Activated naive CD4-positive, alpha-beta T cell treated with anti-CD3 and anti-CD28 coated beads, Interleukin-2, amount 10 ng/mL, durations not matched to agents 7 days and 5 days (primary cell): ENCODE measurements at regions not wholly inside any gene's neighbourhood (a gene's known extent, or its start where the extent isn't known, plus 50 kb on each side); places are given as distances from the start of the nearest gene placed in this dataset.
"Not testable (repeated sequence)": the region's sequence is repeated elsewhere in the genome, so short reads cannot be mapped to it uniquely, and the experiment has no call there.

Experiments used
- CTCF ChIA-PET: fragments of 350-600 bp; sonication (Branson Sonifier 250); formaldehyde crosslinking; loops from one replicate; lab custom pipeline; 2021; ENCODE audit warnings: antibody characterized with exemption; lab: Charles Lee
- DNase-seq: peaks from one replicate; pipeline ENCODE4 v3.0.0-alpha.2; 2020
- H3K27ac Mint-ChIP-seq: one replicate; pipeline ENCODE4 v1.8.0; 2021; ENCODE audit warnings: mild to moderate bottlenecking, moderate library complexity, mixed read lengths
- H3K27me3 Mint-ChIP-seq: one replicate; pipeline ENCODE4 v1.8.0; 2021; ENCODE audit warnings: mild to moderate bottlenecking, mixed read lengths
- H3K36me3 Mint-ChIP-seq: one replicate; pipeline ENCODE4 v1.8.0; 2021; ENCODE audit warnings: mixed read lengths
- H3K4me1 Mint-ChIP-seq: one replicate; pipeline ENCODE4 v1.8.0; 2021; ENCODE audit warnings: mixed read lengths
- H3K4me3 Mint-ChIP-seq: one replicate; pipeline ENCODE4 v1.8.0; 2021; ENCODE audit warnings: mild to moderate bottlenecking, moderate library complexity, mixed read lengths
- H3K9me3 Mint-ChIP-seq: one replicate; pipeline ENCODE4 v1.8.0; 2021; ENCODE audit warnings: mixed read lengths

DNA sequence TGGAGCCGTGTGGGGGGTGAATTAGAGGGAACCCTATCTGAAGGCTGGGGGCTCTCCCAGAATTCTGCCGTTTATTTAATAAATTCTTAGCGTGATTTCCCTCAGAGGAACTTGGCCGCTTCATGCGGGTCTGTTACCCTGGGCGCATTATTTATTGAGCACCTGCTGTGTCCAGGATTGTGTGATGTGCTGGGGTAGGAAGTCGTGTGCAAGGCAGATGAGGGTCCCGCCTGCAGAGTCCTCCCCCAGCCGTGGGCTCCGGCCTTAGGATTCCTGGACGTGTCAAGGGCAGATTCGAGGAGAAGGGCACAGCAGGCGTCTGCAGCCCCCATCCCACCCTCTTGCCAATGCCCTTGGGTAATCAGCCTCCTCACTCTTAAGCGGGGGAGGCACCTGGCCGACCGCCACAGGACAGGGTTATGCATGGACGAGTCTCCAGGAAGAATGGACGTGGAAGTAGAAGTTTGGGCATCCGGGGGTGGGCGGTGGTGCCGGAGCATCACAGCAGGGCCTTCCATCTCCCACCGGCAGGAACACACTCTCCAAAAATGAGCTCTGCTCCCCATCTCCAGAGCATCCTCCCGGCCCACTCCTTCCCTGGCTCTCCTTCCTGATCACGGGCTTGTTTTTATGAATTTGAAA lies 233.3 kb upstream of the C1orf174 start:
- Mint-ChIP-seq H3K4me3 (no peak overlapping the region), H3K27me3 (peaks cover 7% of the 10 kb centered on the region), H3K9me3 (peaks cover 19% of the 10 kb centered on the region), H3K36me3 (no peaks in the 10 kb centered on the region), H3K27ac (no peak overlapping the region), H3K4me1 (no peaks in the 10 kb centered on the region)
- CTCF ChIA-PET = no interaction called here
- no peak for DNase-seq

DNA sequence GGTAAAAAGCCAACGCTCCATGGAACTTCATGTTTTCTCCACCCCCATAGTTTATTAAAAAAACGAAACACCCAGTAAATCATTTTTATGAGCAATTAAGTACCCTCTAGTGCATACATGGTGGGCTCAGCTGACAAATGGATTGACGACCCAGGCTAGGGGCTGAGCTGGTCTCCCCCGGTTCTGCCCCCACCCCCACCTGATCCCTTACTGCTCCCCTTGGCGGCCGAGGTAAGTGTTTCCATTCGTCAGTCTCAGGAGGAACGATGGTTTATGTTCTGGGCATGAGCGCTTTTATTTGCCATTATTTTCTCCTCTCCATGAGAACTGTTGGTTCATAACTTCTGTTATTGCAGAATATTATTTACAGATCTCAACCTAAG lies 233.9 kb upstream of the C1orf174 start:
- Mint-ChIP-seq H3K9me3 (peaks cover 19% of the 10 kb centered on the region), H3K27me3 (peaks cover 9% of the 10 kb centered on the region), H3K4me3 (no peak overlapping the region), H3K4me1 (no peaks in the 10 kb centered on the region), H3K36me3 (no peaks in the 10 kb centered on the region), H3K27ac (no peak overlapping the region)
- no peak for DNase-seq
- CTCF ChIA-PET = no interaction called here

DNA sequence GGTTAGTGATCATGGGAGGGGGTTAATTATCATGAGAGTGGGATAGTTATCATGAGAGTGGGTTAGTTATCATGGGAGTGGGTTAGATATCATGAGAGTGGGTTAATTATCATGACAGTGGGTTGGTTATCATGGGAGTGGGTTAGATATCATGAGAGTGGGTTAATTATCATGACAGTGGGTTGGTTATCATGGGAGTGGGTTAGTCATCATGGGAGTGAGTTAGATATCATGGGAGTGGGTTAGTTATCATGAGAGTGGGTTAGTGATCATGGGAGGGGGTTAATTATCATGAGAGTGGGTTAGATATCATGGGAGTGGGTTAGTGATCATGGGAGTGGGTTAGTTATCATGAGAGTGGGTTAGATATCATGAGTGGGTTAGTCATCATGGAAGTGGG lies 235.8 kb upstream of the C1orf174 start:
- H3K4me3 Mint-ChIP-seq, DNase-seq, H3K36me3 Mint-ChIP-seq, H3K27ac Mint-ChIP-seq, CTCF ChIA-PET, H3K4me1 Mint-ChIP-seq, H3K27me3 Mint-ChIP-seq: not testable (repeated sequence)
- H3K9me3 Mint-ChIP-seq = peaks cover 19% of the 10 kb centered on the region

DNA sequence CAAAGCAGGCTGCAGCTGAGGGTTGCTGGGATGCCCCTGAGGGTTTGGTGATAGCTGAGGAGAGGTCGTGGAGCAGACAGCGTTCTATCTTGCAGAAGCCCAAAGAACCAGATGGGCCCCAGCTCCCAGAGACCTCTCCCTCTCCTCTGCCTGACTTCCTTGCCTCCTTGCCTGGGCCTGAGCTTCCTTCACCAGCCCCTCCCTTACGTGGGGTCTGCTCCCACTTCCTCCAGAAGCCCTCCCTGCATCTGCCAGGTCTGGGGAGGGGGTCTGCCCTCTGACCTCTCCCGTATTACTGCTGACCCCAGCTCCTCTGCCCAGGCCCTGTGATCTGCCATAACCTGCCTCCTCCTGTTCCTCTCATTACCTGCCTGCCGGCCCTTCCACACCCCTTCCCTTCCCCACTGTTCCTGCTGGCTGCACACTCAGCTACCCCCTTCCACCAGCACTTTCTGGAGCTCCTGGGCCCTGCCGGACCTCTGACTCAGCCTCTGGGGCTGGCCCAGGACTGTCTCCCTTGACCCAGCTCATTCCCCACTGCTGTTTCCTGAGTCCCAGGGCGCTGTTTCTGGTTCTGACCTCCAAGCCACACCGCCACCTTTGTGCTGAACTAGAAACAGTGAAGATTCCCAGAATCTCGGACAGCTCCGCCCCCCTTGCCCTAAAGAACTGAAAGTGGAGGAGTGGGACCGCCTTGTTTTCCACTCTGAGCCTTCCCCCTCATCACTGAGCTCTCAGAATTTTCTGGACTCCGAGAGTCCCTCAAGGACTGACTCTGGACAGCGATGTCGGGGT lies 237.7 kb upstream of the C1orf174 start:
- Mint-ChIP-seq H3K9me3 (peaks cover 19% of the 10 kb centered on the region), H3K4me3 (no peak overlapping the region), H3K27me3 (peaks cover 9% of the 10 kb centered on the region), H3K4me1 (no peaks in the 10 kb centered on the region), H3K27ac (no peak overlapping the region), H3K36me3 (no peaks in the 10 kb centered on the region)
- CTCF ChIA-PET = no interaction called here
- no peak for DNase-seq

DNA sequence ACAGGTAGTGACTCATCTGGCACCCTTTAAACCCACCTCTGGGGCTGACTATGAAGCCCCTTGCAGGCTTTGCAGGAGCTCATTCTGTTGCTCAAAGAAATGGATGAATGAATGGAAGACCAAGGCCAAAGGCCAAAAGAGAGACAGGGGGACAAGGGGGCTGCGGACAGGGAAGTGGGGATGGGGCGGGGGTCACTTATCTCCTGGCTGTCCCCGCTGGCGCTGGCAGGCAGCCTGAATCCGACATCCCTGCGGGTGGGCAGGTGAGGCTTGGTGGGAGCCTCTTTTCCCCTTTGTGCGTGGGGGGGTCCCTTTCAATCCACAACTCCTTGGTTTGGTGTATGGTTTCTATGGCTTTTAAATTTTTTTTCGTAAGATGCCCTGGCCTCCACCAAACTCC lies 239.6 kb upstream of the C1orf174 start:
- Mint-ChIP-seq H3K9me3 (peaks cover 19% of the 10 kb centered on the region), H3K36me3 (no peaks in the 10 kb centered on the region), H3K4me3 (no peak overlapping the region), H3K27ac (no peak overlapping the region), H3K4me1 (no peaks in the 10 kb centered on the region), H3K27me3 (peaks cover 9% of the 10 kb centered on the region)
- CTCF ChIA-PET = no interaction called here
- DNase-seq = no peak

DNA sequence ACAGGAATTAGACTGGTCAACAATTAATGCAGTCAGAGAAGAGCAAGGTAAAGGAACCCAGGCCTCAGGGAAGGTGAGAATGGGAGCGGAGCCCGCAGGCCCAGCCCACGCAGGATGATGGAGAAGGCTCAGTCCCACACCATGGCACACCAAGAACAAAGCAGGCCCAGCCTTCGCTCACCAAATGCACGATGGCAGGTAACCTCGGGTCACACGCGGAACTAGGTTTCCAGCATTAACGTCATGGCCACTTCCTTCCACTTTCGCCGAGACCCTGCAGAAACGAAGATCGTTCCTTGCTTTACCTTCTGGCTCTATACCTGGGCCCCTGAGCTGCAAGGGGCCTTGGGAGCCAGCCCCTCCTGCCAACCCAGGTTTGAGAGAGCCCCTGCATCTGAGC lies 240.2 kb upstream of the C1orf174 start:
- peaks cover 19% of the 10 kb centered on the region for H3K9me3 Mint-ChIP-seq
- H3K4me3 Mint-ChIP-seq = no peak overlapping the region
- CTCF ChIA-PET = no interaction called here
- no peaks in the 10 kb centered on the region for H3K4me1 Mint-ChIP-seq
- no peak overlapping the region for H3K27ac Mint-ChIP-seq
- no peak for DNase-seq
- peaks cover 9% of the 10 kb centered on the region for H3K27me3 Mint-ChIP-seq
- no peaks in the 10 kb centered on the region for H3K36me3 Mint-ChIP-seq

DNA sequence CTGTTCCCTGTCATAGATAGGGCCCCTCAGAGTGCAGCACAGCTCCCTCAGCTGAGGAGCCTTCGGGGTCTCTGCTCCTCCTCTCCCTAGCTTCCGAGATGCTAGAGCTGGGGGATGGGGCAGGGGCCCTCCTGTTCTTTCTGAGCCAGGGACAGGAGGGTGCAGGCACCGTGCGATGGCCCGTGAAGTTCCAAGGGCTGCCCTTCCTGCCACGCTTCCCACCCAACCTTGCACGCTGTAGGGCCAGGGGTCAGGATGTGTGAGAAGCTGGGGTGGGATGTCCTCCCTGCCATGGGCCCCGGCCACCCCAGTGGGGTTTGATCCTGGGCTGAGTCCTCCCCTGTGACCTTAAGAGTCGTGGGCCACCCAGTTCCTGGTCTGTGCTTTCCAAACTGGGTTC lies 240.7 kb upstream of the C1orf174 start:
- CTCF ChIA-PET = no interaction called here
- no peak overlapping the region for H3K4me3 Mint-ChIP-seq
- no peaks in the 10 kb centered on the region for H3K4me1 Mint-ChIP-seq
- peaks cover 14% of the 10 kb centered on the region for H3K9me3 Mint-ChIP-seq
- H3K36me3 Mint-ChIP-seq = no peaks in the 10 kb centered on the region
- DNase-seq = no peak
- no peak overlapping the region for H3K27ac Mint-ChIP-seq
- peaks cover 9% of the 10 kb centered on the region for H3K27me3 Mint-ChIP-seq

DNA sequence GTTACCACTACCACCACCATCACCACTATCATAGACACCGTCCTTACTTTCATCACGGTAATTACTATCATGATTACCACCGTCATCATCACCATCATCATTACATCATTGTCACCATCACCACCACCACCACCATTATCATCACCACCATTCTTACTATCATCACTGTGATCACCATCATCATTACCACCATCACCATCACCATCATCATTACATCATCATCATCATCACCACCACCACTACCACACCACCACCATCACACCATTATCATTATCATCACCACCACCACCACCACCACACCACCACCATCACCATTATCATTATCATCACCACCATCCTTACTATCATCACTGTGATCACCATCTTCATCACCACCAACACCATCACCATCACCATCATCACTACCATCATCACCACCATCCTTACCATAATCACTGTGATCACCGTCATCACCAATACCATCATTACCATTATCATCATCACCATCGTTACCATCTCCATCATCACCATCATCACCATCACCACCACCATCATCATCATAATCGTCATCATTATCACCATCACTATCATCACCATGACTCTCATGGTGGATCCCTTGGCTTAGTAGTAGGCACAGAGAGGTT lies 244.4 kb upstream of the C1orf174 start:
- Mint-ChIP-seq H3K36me3 (no peaks in the 10 kb centered on the region), H3K4me1 (no peaks in the 10 kb centered on the region), H3K27me3 (no peaks in the 10 kb centered on the region), H3K4me3 (no peak overlapping the region), H3K27ac (no peak overlapping the region), H3K9me3 (no peaks in the 10 kb centered on the region)
- no peak for DNase-seq
- CTCF ChIA-PET = no interaction called here

DNA sequence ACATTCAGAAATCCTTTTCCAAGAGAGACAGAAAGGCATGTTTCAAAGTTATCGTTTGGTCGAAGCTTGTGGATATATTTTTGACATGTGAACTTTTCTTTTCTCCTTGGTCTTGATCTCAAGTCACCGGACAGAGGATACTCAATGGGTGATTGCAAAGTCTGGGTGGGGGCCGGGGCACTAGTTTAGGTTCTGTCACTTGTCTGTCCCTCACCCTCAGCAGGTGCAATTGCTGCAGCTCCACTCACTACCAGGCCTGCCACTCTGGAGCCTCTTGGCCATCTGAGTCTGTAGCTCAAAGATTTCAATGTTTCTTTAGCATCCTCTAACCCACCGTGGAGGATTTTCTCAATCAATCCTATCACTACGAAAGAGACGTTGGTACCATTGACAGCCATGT lies 246.0 kb upstream of the C1orf174 start:
- no peaks in the 10 kb centered on the region for H3K4me1 Mint-ChIP-seq

DNA sequence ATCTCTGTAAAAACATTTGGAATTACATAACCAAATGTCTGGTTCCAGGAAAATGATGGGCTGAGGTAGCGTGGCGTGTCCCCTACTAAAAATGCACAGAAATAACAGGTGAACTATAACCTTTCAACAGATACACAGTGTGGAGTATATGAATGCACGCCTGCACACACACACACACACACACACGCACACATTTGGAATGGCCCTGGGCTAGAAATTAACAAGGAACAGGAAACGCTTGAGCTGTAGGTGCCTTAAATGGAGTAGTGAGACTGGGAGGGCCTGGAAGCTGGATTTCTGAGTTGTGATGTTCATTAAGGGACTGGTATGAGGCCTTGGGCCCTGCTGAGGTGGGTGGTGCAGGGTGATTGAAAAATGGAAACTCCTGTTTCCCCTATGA lies 246.5 kb upstream of the C1orf174 start:
- no peak for DNase-seq
- H3K27ac Mint-ChIP-seq = no peak overlapping the region
- H3K27me3 Mint-ChIP-seq = no peaks in the 10 kb centered on the region
- H3K36me3 Mint-ChIP-seq = no peaks in the 10 kb centered on the region
- CTCF ChIA-PET = no interaction called here
- H3K9me3 Mint-ChIP-seq = no peaks in the 10 kb centered on the region
- no peak overlapping the region for H3K4me3 Mint-ChIP-seq
- H3K4me1 Mint-ChIP-seq = no peaks in the 10 kb centered on the region

More for the DNA sequence above, 246.0 kb upstream of the C1orf174 start:
- Mint-ChIP-seq H3K36me3 (no peaks in the 10 kb centered on the region), H3K9me3 (no peaks in the 10 kb centered on the region), H3K27me3 (no peaks in the 10 kb centered on the region), H3K27ac (no peak overlapping the region), H3K4me3 (no peak overlapping the region)
- DNase-seq = no peak
- CTCF ChIA-PET = no interaction called here

DNA sequence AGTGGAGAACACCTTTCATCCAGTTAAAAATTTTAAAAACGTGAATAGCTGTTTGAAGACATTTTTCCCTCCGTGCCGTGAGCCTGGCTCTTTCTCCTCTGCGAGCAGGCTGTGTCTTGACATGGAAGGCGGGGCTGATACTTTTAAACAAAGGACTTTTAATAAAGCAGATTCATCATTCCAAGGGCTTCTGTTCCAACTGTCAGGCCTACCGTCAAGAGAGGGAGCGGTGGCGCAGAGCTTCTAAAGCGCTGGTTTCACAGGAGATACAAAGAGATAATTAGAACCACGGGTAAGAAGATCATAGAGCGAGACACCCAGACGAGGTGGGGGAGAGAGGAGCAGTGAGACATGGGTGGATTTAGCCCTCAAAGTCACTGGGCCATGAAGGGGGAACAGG lies 247.4 kb upstream of the C1orf174 start:
- H3K27ac Mint-ChIP-seq = no peak overlapping the region
- H3K36me3 Mint-ChIP-seq = no peaks in the 10 kb centered on the region
- no peak overlapping the region for H3K4me3 Mint-ChIP-seq
- DNase-seq = no peak
- CTCF ChIA-PET = no interaction called here
- no peaks in the 10 kb centered on the region for H3K27me3 Mint-ChIP-seq
- H3K4me1 Mint-ChIP-seq = no peaks in the 10 kb centered on the region
- no peaks in the 10 kb centered on the region for H3K9me3 Mint-ChIP-seq

DNA sequence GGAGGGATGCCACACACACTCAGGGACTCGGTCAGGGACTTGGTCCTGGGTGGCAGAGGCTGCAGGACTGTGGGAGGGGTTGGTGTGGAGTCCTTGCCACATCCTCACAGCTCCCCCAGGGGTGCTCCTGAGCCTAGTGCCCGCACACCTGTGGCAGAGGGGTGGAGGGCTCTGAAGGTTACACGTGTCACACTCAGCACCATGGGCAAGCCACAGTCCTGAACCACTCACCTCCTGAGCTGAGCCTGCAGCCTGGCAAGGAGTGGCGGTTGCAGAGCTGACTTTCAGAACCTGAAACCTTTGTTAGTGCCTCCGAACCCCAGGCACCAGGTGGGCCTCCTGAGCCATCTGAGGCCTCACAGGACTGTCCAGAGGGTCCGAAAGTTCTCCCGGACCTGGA lies 249.2 kb upstream of the C1orf174 start:
- no peak overlapping the region for H3K27ac Mint-ChIP-seq
- DNase-seq = no peak
- H3K36me3 Mint-ChIP-seq = no peaks in the 10 kb centered on the region
- no peak overlapping the region for H3K4me3 Mint-ChIP-seq
- no peaks in the 10 kb centered on the region for H3K27me3 Mint-ChIP-seq
- no peaks in the 10 kb centered on the region for H3K4me1 Mint-ChIP-seq
- CTCF ChIA-PET = no interaction called here
- H3K9me3 Mint-ChIP-seq = no peaks in the 10 kb centered on the region

DNA sequence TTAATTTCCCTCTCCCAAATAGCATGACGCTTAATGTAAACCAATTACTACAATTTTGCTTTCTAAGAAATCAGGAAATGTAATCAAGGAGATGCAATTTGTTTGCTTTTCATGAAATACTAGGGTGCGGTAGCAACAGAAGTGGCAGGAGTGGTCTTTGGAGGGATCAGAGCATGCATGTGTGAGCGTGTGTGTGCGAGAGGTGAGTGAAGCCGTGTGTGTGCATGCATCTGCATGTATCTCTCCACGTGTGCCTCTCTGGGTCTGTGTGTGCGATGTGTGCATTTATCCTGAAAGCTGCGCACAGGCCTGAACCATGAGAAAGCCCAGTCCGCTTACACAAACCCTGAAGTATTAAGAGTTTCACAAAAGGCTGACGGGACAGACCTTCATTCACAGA lies 249.8 kb upstream of the C1orf174 start:
- Mint-ChIP-seq H3K36me3 (no peaks in the 10 kb centered on the region), H3K27ac (no peak overlapping the region), H3K27me3 (no peaks in the 10 kb centered on the region), H3K4me3 (no peak overlapping the region), H3K4me1 (no peaks in the 10 kb centered on the region), H3K9me3 (no peaks in the 10 kb centered on the region)
- DNase-seq = no peak
- CTCF ChIA-PET = no interaction called here

DNA sequence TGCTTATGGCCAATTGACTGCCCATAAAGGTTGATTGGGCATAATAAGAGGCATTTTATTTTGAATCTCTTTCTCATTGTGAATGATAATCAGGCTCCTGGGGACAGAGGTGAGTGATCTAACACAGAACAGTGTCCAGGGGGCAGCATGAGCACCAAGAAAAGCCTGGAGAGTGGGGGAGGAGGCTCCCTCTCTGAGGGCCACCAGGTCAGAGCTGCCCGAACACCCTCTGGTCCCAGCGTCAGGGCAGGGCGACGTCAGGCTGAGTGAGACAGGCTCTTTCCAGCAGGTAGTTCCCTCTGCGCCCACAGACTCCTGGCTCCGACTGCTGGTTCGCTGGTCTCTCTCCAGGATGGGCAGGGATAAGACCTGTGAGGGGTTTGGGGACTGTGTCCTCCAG lies 250.2 kb upstream of the C1orf174 start:
- no peak for DNase-seq
- CTCF ChIA-PET = no interaction called here
- Mint-ChIP-seq H3K9me3 (no peaks in the 10 kb centered on the region), H3K27me3 (no peaks in the 10 kb centered on the region), H3K4me1 (no peaks in the 10 kb centered on the region), H3K36me3 (no peaks in the 10 kb centered on the region), H3K4me3 (no peak overlapping the region), H3K27ac (no peak overlapping the region)

DNA sequence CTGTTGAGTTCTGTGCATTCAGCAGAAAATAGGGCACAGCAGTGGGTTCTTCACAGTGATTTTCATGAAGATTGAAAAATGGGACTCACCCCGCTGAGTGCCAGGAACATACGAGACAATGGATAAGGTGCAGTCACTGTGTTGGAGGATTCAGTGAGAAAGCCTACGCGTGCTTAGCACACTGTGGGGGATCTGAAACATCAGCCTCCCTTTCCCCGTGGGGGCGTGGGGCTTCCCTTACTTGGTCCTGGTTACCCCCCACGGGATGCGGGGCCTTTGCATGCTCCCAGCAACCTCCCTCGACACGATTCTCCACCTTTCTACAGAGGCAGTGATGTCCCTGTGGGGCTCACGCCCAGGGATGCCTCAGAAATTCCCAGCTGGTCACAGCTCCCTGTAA lies 252.2 kb upstream of the C1orf174 start:
- H3K27me3 Mint-ChIP-seq = no peaks in the 10 kb centered on the region
- H3K36me3 Mint-ChIP-seq = no peaks in the 10 kb centered on the region
- H3K9me3 Mint-ChIP-seq = no peaks in the 10 kb centered on the region
- H3K4me1 Mint-ChIP-seq = no peaks in the 10 kb centered on the region
- CTCF ChIA-PET = no interaction called here
- DNase-seq = no peak
- H3K4me3 Mint-ChIP-seq = no peak overlapping the region
- H3K27ac Mint-ChIP-seq = no peak overlapping the region
